ENCODE measurements at regions not wholly inside any gene's neighbourhood (a gene's known extent, or its start where the extent isn't known, plus 50 kb on each side); places are given as distances from the start of the nearest gene placed in this dataset.

DNA sequence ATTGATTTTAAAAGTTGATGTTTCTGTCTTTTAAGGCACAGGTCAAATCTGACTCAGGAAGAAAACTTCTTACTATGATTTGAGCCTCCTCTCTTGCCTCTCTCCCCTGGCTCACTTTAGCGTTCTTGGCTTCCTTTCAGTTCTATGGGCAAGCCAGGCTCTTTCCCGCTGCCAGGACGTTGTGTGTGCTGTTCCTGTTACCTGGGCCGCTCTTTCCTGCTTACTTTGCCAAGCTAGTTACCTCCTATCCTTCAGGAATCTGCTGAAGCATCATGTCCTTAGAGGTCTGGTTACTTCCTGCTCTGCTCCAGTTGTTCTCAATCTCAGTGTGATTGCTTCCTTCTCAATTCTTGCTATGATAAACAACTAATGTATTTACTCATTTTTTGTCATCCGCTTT is 1108.5 kb upstream of the EEF2KMT start:
- Histone ChIP-seq H3K4me1 (ENCODE audit: control insufficient read depth, insufficient read depth, low read length) (no peaks in the 10 kb centered on the region), H3K4me3 (ENCODE audit: insufficient read depth, low read depth, low read length) (no peak overlapping the region), H3K36me3 (ENCODE audit: control insufficient read depth, insufficient read depth, low read length) (no peaks in the 10 kb centered on the region), H3K9me3 (ENCODE audit: control insufficient read depth, low read length) (no peaks in the 10 kb centered on the region), H3K27ac (ENCODE audit: insufficient read depth, low read depth, low read length, poor library complexity, severe bottlenecking) (no peak overlapping the region), H3K27me3 (ENCODE audit: control insufficient read depth, insufficient read depth, low read length, poor library complexity, severe bottlenecking) (no peaks in the 10 kb centered on the region)
- 70 to 73% methylated on average over 5 of the region's 5 CpGs for WGBS, 2 experiments

DNA sequence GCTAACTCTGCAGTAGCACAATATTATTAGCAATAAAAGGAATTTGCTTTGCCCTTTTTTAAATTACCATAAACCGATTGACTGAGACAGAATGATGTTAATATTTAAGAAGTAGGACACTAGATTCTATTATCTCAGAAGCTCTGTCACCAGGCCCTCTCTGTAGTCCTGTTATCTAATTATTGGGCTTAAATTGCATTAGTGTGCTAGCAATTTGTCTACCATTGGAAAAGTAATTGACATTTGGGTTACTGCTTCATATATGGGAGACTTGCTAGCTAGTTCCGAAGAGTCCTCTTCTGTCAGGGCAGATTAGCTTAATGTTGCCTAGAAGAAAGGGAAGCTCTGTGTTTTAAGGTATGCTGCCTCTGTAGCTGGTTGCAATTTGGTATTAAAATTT is 1107.3 kb upstream of the EEF2KMT start:
- Histone ChIP-seq H3K4me1 (ENCODE audit: control insufficient read depth, insufficient read depth, low read length) (no peaks in the 10 kb centered on the region), H3K27me3 (ENCODE audit: control insufficient read depth, insufficient read depth, low read length, poor library complexity, severe bottlenecking) (no peaks in the 10 kb centered on the region), H3K4me3 (ENCODE audit: insufficient read depth, low read depth, low read length) (no peak overlapping the region), H3K9me3 (ENCODE audit: control insufficient read depth, low read length) (no peaks in the 10 kb centered on the region), H3K36me3 (ENCODE audit: control insufficient read depth, insufficient read depth, low read length) (no peaks in the 10 kb centered on the region), H3K27ac (ENCODE audit: insufficient read depth, low read depth, low read length, poor library complexity, severe bottlenecking) (no peak overlapping the region)
- WGBS, 2 experiments = 94 to 99% methylated on average over 2 of the region's 2 CpGs

GRCh38 chr16:6200861-6201260 is 1103.3 kb upstream of the EEF2KMT start:
- no peak overlapping the region for H3K4me3 ChIP-seq (ENCODE audit: insufficient read depth, low read depth, low read length)
- H3K27ac ChIP-seq (ENCODE audit: insufficient read depth, low read depth, low read length, poor library complexity, severe bottlenecking) = no peak overlapping the region
- WGBS, 2 experiments = 91 to 94% methylated on average over 6 of the region's 6 CpGs
- no peaks in the 10 kb centered on the region for H3K36me3 ChIP-seq (ENCODE audit: control insufficient read depth, insufficient read depth, low read length)
- no peaks in the 10 kb centered on the region for H3K27me3 ChIP-seq (ENCODE audit: control insufficient read depth, insufficient read depth, low read length, poor library complexity, severe bottlenecking)
- H3K9me3 ChIP-seq (ENCODE audit: control insufficient read depth, low read length) = no peaks in the 10 kb centered on the region
- H3K4me1 ChIP-seq (ENCODE audit: control insufficient read depth, insufficient read depth, low read length) = no peaks in the 10 kb centered on the region

DNA sequence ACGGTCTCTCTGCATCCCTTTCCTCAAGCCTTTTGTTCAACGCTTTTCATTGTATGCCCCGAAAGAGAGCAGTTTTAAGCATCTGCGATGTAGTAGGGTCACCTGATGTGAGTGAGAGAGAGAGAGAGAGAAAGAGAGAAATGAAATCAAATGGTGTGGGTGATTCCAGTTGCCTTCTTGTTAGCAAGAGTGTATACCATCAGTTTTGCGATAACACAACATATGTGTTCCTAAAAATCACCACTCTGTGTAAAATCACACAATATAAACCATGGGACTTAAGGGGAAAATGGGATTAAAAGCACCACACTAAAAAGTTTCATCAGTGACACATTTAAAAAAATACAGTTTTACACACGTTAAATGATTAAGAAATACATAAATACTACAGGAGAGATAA is 1102.7 kb upstream of the EEF2KMT start:
- no peak overlapping the region for H3K27ac ChIP-seq (ENCODE audit: insufficient read depth, low read depth, low read length, poor library complexity, severe bottlenecking)
- H3K36me3 ChIP-seq (ENCODE audit: control insufficient read depth, insufficient read depth, low read length) = no peaks in the 10 kb centered on the region
- H3K9me3 ChIP-seq (ENCODE audit: control insufficient read depth, low read length) = no peaks in the 10 kb centered on the region
- no peaks in the 10 kb centered on the region for H3K27me3 ChIP-seq (ENCODE audit: control insufficient read depth, insufficient read depth, low read length, poor library complexity, severe bottlenecking)
- WGBS, 2 experiments = 96 to 97% methylated on average over 5 to 6 of the region's 6 CpGs
- H3K4me1 ChIP-seq (ENCODE audit: control insufficient read depth, insufficient read depth, low read length) = no peaks in the 10 kb centered on the region
- no peak overlapping the region for H3K4me3 ChIP-seq (ENCODE audit: insufficient read depth, low read depth, low read length)

- no peaks in the 10 kb centered on the region for H3K4me1 ChIP-seq (ENCODE audit: control insufficient read depth, insufficient read depth, low read length)
- H3K36me3 ChIP-seq (ENCODE audit: control insufficient read depth, insufficient read depth, low read length) = no peaks in the 10 kb centered on the region
- H3K27ac ChIP-seq (ENCODE audit: insufficient read depth, low read depth, low read length, poor library complexity, severe bottlenecking) = no peak overlapping the region
- H3K4me3 ChIP-seq (ENCODE audit: insufficient read depth, low read depth, low read length) = no peak overlapping the region
- H3K9me3 ChIP-seq (ENCODE audit: control insufficient read depth, low read length) = no peaks in the 10 kb centered on the region
- WGBS, 2 experiments = 4 to 13% methylated on average over 1 to 2 of the region's 2 CpGs
- H3K27me3 ChIP-seq (ENCODE audit: control insufficient read depth, insufficient read depth, low read length, poor library complexity, severe bottlenecking) = no peaks in the 10 kb centered on the region
These were observed 1098.4 kb upstream of the EEF2KMT start for GRCh38 chr16:6195966-6196365.

- Histone ChIP-seq H3K36me3 (ENCODE audit: control insufficient read depth, insufficient read depth, low read length) (no peaks in the 10 kb centered on the region), H3K9me3 (ENCODE audit: control insufficient read depth, low read length) (no peaks in the 10 kb centered on the region), H3K27ac (ENCODE audit: insufficient read depth, low read depth, low read length, poor library complexity, severe bottlenecking) (no peak overlapping the region), H3K4me1 (ENCODE audit: control insufficient read depth, insufficient read depth, low read length) (no peaks in the 10 kb centered on the region), H3K27me3 (ENCODE audit: control insufficient read depth, insufficient read depth, low read length, poor library complexity, severe bottlenecking) (no peaks in the 10 kb centered on the region), H3K4me3 (ENCODE audit: insufficient read depth, low read depth, low read length) (no peak overlapping the region)
- 36% methylated on average over 3 of the region's 3 CpGs for WGBS, 2 experiments
These were observed 1096.1 kb upstream of the EEF2KMT start for GRCh38 chr16:6193718-6194117.

DNA sequence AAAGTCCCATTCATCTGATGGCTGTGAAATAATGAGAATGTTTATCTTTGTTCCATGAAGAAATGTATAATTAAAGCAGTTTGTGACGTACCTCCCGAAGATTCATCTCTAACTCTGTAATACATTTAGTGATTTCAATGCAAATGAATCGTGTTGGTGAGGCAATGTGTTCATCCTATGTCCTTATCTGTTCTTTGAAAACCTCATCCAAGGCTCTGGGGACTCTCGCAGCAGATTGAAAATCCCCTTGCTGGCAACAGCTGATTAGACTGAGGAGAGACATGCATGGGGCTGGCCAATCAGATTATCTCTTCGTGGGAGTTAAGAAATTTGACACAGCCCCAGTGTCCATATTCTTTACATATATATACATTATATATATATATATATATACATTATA is 1095.4 kb upstream of the EEF2KMT start:
- no peaks in the 10 kb centered on the region for H3K4me1 ChIP-seq (ENCODE audit: control insufficient read depth, insufficient read depth, low read length)
- no peak overlapping the region for H3K4me3 ChIP-seq (ENCODE audit: insufficient read depth, low read depth, low read length)
- H3K36me3 ChIP-seq (ENCODE audit: control insufficient read depth, insufficient read depth, low read length) = no peaks in the 10 kb centered on the region
- H3K27ac ChIP-seq (ENCODE audit: insufficient read depth, low read depth, low read length, poor library complexity, severe bottlenecking) = no peak overlapping the region
- no peaks in the 10 kb centered on the region for H3K9me3 ChIP-seq (ENCODE audit: control insufficient read depth, low read length)
- H3K27me3 ChIP-seq (ENCODE audit: control insufficient read depth, insufficient read depth, low read length, poor library complexity, severe bottlenecking) = no peaks in the 10 kb centered on the region
- WGBS, 2 experiments = 94 to 98% methylated on average over 4 of the region's 5 CpGs

GRCh38 chr16:6192532-6192931 is 1094.9 kb upstream of the EEF2KMT start:
- 94 to 98% methylated on average over 2 of the region's 3 CpGs for WGBS, 2 experiments
- H3K27ac ChIP-seq (ENCODE audit: insufficient read depth, low read depth, low read length, poor library complexity, severe bottlenecking) = no peak overlapping the region
- H3K4me3 ChIP-seq (ENCODE audit: insufficient read depth, low read depth, low read length) = no peak overlapping the region
- H3K4me1 ChIP-seq (ENCODE audit: control insufficient read depth, insufficient read depth, low read length) = no peaks in the 10 kb centered on the region
- no peaks in the 10 kb centered on the region for H3K36me3 ChIP-seq (ENCODE audit: control insufficient read depth, insufficient read depth, low read length)
- H3K9me3 ChIP-seq (ENCODE audit: control insufficient read depth, low read length) = no peaks in the 10 kb centered on the region
- no peaks in the 10 kb centered on the region for H3K27me3 ChIP-seq (ENCODE audit: control insufficient read depth, insufficient read depth, low read length, poor library complexity, severe bottlenecking)

- 93 to 95% methylated on average over 7 of the region's 7 CpGs for WGBS, 2 experiments
- H3K27me3 ChIP-seq (ENCODE audit: control insufficient read depth, insufficient read depth, low read length, poor library complexity, severe bottlenecking) = no peaks in the 10 kb centered on the region
- H3K27ac ChIP-seq (ENCODE audit: insufficient read depth, low read depth, low read length, poor library complexity, severe bottlenecking) = no peak overlapping the region
- no peaks in the 10 kb centered on the region for H3K4me1 ChIP-seq (ENCODE audit: control insufficient read depth, insufficient read depth, low read length)
- no peak overlapping the region for H3K4me3 ChIP-seq (ENCODE audit: insufficient read depth, low read depth, low read length)
- no peaks in the 10 kb centered on the region for H3K9me3 ChIP-seq (ENCODE audit: control insufficient read depth, low read length)
- H3K36me3 ChIP-seq (ENCODE audit: control insufficient read depth, insufficient read depth, low read length) = no peaks in the 10 kb centered on the region
These were observed 1093.2 kb upstream of the EEF2KMT start for GRCh38 chr16:6190776-6191175.

DNA sequence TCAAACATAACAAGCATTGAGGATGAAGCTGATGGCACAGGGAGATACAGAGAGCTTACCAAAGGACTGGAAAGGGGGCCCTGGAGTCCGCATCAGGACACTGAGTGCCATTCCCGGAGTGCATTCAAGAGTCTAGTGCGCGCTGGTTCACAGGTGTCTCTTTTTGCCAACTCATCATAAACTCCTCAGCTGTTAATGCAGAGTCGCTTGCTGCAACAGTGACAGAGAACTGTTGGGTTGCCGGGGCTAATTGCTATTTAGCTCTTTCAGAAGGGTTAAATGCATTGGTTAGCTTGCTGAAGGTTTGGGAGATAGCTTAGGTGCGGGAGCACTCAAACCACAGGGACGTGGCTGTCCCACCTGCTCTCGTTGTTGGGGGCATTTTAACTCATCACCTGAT is 1091.6 kb upstream of the EEF2KMT start:
- Histone ChIP-seq H3K4me3 (ENCODE audit: insufficient read depth, low read depth, low read length) (no peak overlapping the region), H3K27ac (ENCODE audit: insufficient read depth, low read depth, low read length, poor library complexity, severe bottlenecking) (no peak overlapping the region), H3K36me3 (ENCODE audit: control insufficient read depth, insufficient read depth, low read length) (no peaks in the 10 kb centered on the region), H3K27me3 (ENCODE audit: control insufficient read depth, insufficient read depth, low read length, poor library complexity, severe bottlenecking) (no peaks in the 10 kb centered on the region), H3K9me3 (ENCODE audit: control insufficient read depth, low read length) (no peaks in the 10 kb centered on the region), H3K4me1 (ENCODE audit: control insufficient read depth, insufficient read depth, low read length) (no peaks in the 10 kb centered on the region)
- WGBS, 2 experiments = 94% methylated on average over 9 of the region's 9 CpGs

DNA sequence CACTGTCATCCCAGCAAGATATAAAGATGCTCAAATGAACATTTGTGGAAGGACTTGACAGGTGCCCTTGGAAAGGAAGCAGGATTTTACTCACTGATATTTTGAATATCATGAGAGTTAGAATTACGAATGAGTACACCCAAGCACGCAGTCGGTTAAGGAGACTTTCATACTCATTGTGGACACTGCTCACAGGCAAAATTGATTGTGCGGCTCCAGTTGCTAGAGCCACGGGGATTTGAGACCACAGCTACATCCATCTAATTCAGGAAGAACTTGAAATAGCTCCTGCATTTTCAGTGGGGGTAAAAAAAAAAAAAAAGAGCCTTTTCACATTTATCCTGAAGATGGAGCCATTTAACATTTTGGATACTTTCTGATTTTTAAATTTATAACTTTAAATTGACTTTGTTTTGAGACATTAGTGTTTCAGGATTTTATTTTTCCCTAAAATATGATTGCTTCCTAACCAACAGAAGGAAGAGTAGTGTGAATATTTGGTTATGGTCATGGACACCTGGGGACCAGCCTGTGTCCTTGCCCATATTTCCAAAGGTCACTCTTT is 1080.1 kb upstream of the EEF2KMT start:
- no peaks in the 10 kb centered on the region for H3K36me3 ChIP-seq (ENCODE audit: control insufficient read depth, insufficient read depth, low read length)
- WGBS, 2 experiments = 91 to 93% methylated on average over 5 of the region's 5 CpGs
- no peaks in the 10 kb centered on the region for H3K4me1 ChIP-seq (ENCODE audit: control insufficient read depth, insufficient read depth, low read length)
- H3K27ac ChIP-seq (ENCODE audit: insufficient read depth, low read depth, low read length, poor library complexity, severe bottlenecking) = no peak overlapping the region
- H3K9me3 ChIP-seq (ENCODE audit: control insufficient read depth, low read length) = no peaks in the 10 kb centered on the region
- H3K4me3 ChIP-seq (ENCODE audit: insufficient read depth, low read depth, low read length) = no peak overlapping the region
- H3K27me3 ChIP-seq (ENCODE audit: control insufficient read depth, insufficient read depth, low read length, poor library complexity, severe bottlenecking) = no peaks in the 10 kb centered on the region
